Activated CD8-positive, alpha-beta memory T cell treated with anti-CD3 and anti-CD28 coated beads, Interleukin-2, amount 50 U/mL, for 24 hours (primary cell): ENCODE measurements at regions not wholly inside any gene's neighbourhood (a gene's known extent, or its start where the extent isn't known, plus 50 kb on each side); places are given as distances from the start of the nearest gene placed in this dataset.
"Not testable (repeated sequence)": the region's sequence is repeated elsewhere in the genome, so short reads cannot be mapped to it uniquely, and the experiment has no call there.

ENCODE experiments used
- DNase-seq: peaks from one replicate; pipeline ENCODE4 v3.0.0-alpha.2; 2020; ENCODE audit errors: extremely low read depth

GRCh38 chr6:130715058-130715457, 112.1 kb upstream of the SMLR1 start:
- DNase-seq, result no peak

DNA sequence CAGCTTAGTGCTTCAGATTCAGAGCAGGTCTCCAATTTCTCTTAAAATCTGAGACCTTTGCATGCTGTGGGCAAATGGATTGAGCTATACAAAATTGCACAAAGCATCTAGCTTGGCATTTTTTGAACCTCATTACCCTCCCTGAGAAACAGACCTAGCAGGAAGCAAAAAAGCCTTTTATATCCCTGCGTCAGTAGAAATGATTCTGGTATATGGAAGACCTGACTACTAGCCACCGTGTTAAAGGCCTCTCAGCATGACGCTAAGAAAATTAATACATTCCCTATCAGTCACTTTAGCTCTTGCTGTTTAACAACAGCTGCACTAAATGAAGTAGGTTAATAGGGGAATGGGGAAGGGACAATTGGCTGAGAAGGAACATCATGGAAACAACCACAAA, 110.7 kb upstream of the SMLR1 start:
- no peak for DNase-seq

DNA sequence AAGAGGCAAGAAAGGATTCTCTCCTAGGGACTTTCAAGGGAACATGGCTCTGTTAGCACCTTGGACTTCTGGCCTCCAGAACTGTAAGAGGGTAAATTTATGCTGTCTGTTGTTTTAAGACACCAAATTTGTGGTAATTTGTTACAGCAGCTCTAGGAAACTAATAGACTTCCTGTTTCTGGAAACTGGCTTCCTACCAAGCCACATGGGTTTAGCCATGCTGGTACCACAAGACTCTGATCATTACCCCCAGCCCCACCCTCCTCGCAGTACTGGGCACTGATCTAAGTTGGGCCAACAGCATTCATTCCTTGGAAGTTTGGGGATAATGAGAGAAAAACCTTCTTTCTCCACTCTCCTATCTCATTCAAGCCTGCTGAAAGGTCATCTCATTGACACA, 109.5 kb upstream of the SMLR1 start:
- DNase-seq, result no peak

GRCh38 chr6:130720076-130720715, 107.0 kb upstream of the SMLR1 start:
- no peak for DNase-seq

DNA sequence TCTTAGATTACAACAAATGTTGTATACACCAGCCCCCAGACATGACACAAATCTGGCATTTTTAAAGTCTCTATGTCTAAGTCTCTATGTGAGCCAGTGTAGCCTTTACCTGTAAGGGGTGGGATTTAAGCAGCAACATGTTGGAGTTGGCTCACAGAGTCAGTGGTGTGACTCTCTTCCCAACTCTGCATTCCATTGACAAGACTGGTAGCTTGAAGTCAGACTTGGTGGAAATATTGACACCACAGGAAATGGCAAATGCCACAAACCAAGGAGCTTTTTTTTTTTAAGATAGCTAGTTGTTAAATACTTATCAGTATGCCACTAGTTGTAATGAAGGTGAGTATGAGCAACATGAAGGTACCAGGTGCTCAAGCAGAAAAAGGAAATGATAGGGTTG, 103.1 kb upstream of the SMLR1 start:
- no peak for DNase-seq

DNA sequence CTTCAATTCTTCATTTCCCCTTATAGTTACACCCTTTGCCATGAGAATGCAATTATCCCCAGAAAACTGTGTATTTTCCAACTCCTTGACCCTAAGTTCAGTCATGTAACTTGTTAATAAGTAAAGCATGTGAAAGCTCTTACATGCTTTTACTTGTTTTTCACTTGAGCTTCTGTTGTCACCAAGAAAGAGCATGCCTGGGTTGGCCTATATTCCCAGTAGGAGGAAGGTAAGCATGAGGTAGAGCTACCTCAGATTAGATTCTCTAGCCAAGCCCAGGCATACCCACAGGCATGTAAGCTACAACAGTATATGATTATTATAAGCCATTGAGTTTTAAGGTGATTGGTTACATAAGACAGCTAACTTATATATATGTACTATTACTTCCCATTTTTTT, 101.7 kb upstream of the SMLR1 start:
- no peak for DNase-seq

- not testable (repeated sequence) for DNase-seq
Measured at GRCh38 chr6:130728064-130728463, 99.1 kb upstream of the SMLR1 start.

DNA sequence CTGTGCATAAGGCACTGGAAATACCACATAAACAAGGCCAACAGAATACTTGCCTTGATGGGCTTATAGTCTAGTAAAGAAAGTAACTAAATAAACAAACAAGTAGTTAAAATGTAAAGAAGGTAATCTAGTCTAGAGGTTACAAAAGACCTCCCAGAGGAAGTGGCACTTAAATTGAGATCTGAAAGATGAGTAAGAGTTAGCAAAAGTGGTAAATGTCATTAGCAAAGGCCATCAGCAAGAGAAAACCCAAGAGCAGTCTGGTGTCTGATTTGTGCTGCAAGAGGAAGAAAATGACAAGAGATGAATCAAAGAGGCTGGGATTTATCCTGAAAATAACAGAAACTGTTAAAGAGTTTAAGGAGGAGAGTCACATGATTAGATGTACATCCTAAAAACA, 96.6 kb upstream of the SMLR1 start:
- no peak for DNase-seq

GRCh38 chr6:130734161-130734560, 93.0 kb upstream of the SMLR1 start:
- no peak for DNase-seq

GRCh38 chr6:130740308-130740707, 86.9 kb upstream of the SMLR1 start:
- DNase-seq, result no peak

DNA sequence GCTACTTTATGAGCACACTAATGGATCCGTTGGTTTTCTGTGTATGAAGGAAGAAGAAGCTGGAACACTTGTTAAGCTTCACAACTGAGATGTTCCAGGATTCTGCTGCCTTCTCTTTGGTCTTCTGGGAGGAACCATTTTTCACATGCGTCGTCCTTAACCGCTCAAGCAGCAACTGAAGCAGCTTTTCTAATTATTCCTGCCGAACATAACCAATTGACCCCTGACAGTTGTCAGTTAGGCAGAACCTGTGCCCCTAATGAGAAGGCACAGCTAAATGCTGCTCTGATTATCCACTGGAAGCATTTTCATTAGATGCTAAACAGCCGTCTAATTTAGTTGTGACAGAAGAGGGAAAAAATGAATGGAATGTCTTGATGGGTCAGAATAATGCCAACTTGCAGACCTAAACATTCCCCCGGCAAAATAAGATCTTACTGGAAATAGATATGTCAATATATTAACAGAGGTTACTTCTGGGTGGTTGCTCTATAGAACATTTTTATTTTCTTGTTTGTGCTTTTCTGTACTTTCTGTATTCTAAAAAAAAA, 85.0 kb upstream of the SMLR1 start:
- no peak for DNase-seq

GRCh38 chr6:130743175-130743574, 84.0 kb upstream of the SMLR1 start:
- DNase-seq, result no peak

GRCh38 chr6:130744576-130745366, 82.4 kb upstream of the SMLR1 start:
- DNase-seq, result no peak

DNA sequence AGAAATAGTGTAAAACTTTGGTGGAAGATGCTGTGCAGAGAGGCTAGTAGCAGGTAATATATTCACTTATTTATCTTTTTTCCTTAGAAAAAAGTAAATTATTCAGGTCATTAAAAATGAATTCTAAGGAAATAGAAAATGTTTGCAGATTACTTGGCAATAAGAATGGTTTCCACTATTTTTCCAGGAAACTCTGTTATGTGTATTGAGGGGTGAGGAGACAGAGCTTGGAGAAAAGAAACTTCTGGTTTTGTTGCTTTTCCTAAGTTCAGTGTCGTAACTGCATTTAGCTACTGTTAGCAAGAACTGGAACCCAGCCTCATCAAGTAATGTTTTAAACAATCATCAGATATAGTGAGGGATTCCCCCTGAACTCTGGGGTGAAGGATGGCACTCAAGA, 79.2 kb upstream of the SMLR1 start:
- DNase-seq, result no peak

GRCh38 chr6:130749402-130749801, 77.8 kb upstream of the SMLR1 start:
- DNase-seq, result no peak

- no peak for DNase-seq
Measured at GRCh38 chr6:130752267-130752666, 74.9 kb upstream of the SMLR1 start.

DNA sequence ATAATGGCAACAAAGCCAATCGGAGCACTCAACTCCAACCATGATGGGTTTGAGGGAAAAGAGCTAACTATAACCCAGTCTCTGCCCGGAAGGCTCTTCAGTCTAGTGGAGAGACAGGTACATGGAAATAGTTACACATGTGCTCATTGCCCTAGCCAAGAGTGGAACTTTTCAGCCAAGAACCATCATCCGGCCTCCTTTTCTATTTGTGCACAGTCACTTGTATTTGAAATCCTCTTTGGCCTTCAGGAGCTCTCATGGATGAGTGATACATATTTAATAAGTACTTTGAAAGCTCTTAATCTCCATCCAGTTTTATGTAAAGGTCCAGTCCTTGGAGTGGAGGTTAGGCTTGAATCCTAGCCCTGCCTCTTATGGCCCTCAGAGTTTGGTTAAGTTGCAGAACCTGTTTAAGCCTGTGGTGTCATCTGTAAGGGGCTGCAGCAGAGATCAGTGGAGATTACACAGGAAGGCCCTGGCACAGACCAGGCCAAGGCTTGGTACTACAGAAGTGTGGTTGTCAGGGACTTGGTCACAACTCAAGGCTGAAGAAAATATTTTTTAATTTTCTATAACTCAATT, 72.3 kb upstream of the SMLR1 start:
- no peak for DNase-seq

GRCh38 chr6:130755368-130756034, 71.7 kb upstream of the SMLR1 start:
- no peak for DNase-seq

GRCh38 chr6:130756824-130757223, 70.4 kb upstream of the SMLR1 start:
- no peak for DNase-seq

DNA sequence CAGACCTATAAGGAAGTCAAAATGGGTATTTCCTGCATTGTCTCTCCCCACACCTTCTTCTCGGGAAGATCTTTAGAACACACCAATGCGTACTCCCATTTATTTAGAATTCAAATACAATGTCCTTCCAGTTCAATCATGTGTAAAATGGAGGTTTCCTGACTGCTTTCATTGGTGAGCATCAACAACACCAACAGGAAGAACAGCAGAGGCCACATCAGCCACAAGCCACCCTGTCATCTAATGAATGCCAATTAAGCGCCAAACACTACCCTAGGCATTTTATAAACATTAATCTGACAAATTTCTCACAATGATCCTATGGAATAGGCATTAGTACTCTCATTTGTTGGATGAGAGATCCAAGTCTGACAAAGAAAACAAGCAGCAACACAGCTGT, 68.4 kb upstream of the SMLR1 start:
- no peak for DNase-seq

- DNase-seq, result no peak
Measured at GRCh38 chr6:130760006-130760405, 67.2 kb upstream of the SMLR1 start.

GRCh38 chr6:130761286-130761685, 65.9 kb upstream of the SMLR1 start:
- DNase-seq, result no peak
